ENCODE measurements at regions not wholly inside any gene's neighbourhood (a gene's known extent, or its start where the extent isn't known, plus 50 kb on each side); places are given as distances from the start of the nearest gene placed in this dataset.

GRCh38 chr11:104830508-104830907 lies 67.8 kb downstream of the CASP12 start:
- 71 to 78% (median 77%) methylated on average over 5 of the region's 5 CpGs for WGBS, 4 donors
- TF ChIP-seq CTCF (IDR thresholded peaks at IDR 0.05) (no peak), POLR2A (IDR thresholded peaks at IDR 0.05) (no peak)
- intact Hi-C loops (cut with DNase I) = no loop called here
- peaks cover 0 to 9% (median 0%) of the 10 kb centered on the region in 12 donors for H3K4me1 ChIP-seq
- no peak overlapping the region for H3K27ac ChIP-seq
- no peak for DNase-seq
- ATAC-seq = no peak
- no peak overlapping the region for H3K4me3 ChIP-seq
- no peaks in the 10 kb centered on the region for H3K27me3 ChIP-seq
- H3K9me3 ChIP-seq = no peaks in the 10 kb centered on the region
- H3K36me3 ChIP-seq = no peaks in the 10 kb centered on the region

DNA sequence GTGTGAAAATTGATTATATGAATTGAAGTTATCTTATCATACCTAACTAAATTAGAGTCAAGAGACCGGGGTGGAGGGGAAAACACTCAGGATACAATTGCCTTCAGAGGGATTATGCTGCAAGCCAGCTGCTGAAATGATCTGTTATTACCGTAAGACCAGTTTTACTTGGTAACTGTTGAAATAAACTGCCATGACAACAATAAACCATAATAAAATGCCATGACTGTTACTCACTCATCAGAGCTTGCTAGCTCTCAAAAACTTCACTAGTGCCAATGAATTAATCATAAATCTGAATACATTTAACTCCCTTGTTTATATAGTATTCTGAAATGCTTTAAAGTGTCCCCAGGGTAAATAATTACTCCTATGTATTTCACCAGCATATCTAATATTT lies 68.2 kb downstream of the CASP12 start:
- peak in 1 of 4 donors; percentile 55 for ATAC-seq

DNA sequence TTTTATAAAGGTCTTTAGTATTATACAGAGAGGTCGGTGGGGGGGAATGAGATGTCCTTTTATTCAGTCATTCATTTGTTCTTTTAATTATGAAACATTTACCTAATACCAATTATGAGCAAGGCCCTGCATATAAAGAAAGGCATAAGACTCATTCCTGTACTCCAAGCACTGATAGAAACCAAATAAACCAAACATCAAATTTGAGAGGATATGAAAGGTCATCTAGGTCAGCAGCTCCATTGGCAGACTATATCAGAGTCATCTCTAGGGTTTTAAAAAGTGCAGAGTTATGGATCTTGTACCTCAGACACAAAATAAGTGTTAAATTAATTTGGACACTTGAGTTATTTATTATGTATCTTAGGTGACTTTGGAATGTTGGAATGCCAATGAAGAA lies 71.5 kb downstream of the CASP12 start:
- Histone ChIP-seq H3K36me3 (no peaks in the 10 kb centered on the region), H3K27ac (no peak overlapping the region), H3K4me1 (peaks cover 0 to 9% (median 0%) of the 10 kb centered on the region in 12 donors), H3K9me3 (no peaks in the 10 kb centered on the region), H3K27me3 (no peaks in the 10 kb centered on the region), H3K4me3 (no peak overlapping the region)
- 92 to 98% (median 95%) methylated on average over 1 of the region's 1 CpG for WGBS, 4 donors
- ATAC-seq (no peak), DNase-seq (no peak)
- no peak for TF ChIP-seq POLR2A (IDR thresholded peaks at IDR 0.05)
- no peak for TF ChIP-seq CTCF (IDR thresholded peaks at IDR 0.05)
- intact Hi-C loops (cut with DNase I) = no loop called here

More for the DNA sequence above, 68.2 kb downstream of the CASP12 start:
- Histone ChIP-seq H3K4me3 (no peak overlapping the region), H3K36me3 (no peaks in the 10 kb centered on the region), H3K27me3 (no peaks in the 10 kb centered on the region), H3K4me1 (peaks cover 0 to 9% (median 0%) of the 10 kb centered on the region in 12 donors), H3K9me3 (no peaks in the 10 kb centered on the region), H3K27ac (no peak overlapping the region)
- intact Hi-C loops (cut with DNase I) = no loop called here
- TF ChIP-seq POLR2A (IDR thresholded peaks at IDR 0.05) (no peak), CTCF (IDR thresholded peaks at IDR 0.05) (no peak)
- DNase-seq = no peak
- WGBS, 4 donors = 21 to 46% (median 31%) methylated on average over 2 of the region's 2 CpGs

DNA sequence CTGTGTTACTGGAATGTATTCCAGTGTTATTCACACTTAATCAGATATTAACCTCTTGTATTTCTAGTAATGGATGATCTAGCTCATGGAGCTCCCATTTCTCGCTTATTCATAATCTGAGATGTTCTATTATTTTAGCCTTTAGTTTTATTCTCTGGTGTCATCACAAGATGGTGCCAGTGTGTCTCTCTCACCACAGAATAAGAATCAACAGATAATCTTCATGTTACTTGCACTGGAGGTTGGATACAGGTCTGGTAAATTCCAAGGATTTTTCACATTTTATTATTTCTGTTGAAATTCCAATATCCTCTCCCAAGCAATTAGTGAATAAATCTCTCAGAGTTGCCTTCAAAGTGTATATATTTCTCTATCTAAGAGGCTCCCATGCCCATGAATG lies 74.6 kb downstream of the CASP12 start:
- intact Hi-C loops (cut with DNase I) = no loop called here
- TF ChIP-seq POLR2A (IDR thresholded peaks at IDR 0.05) (no peak), CTCF (IDR thresholded peaks at IDR 0.05) (peak in 1 of 12 donors; percentile 9)
- Histone ChIP-seq H3K27ac (no peak overlapping the region), H3K9me3 (no peaks in the 10 kb centered on the region), H3K4me3 (no peak overlapping the region), H3K4me1 (no peaks in the 10 kb centered on the region), H3K27me3 (no peaks in the 10 kb centered on the region), H3K36me3 (no peaks in the 10 kb centered on the region)
- ATAC-seq (no peak), DNase-seq (no peak)
- 83 to 93% (median 92%) methylated on average over 1 of the region's 1 CpG for WGBS, 4 donors
